Loucy (cell line): ENCODE measurements at regions not wholly inside any gene's neighbourhood (a gene's known extent, or its start where the extent isn't known, plus 50 kb on each side); places are given as distances from the start of the nearest gene placed in this dataset.

Source experiments
- H2AFZ ChIP-seq: fragments of 200-600 bp; sonication (generic); 2 replicates; pipeline ENCODE4 v1.6.0; 2016; ENCODE audit warnings: antibody characterized with exemption, mild to moderate bottlenecking, low read length, moderate library complexity
- H3F3A ChIP-seq: fragments of 200-600 bp; 2 replicates; pipeline ENCODE4 v1.6.0; 2016; ENCODE audit warnings: antibody characterized with exemption, low read depth, mild to moderate bottlenecking
- H3K27me3 ChIP-seq: fragments of 200-600 bp; sonication (generic); 2 replicates; pipeline ENCODE4 v1.6.1; 2014; ENCODE audit warnings: low read length, mild to moderate bottlenecking; ENCODE audit not compliant: insufficient read depth, poor library complexity, severe bottlenecking
- H3K36me3 ChIP-seq: fragments of 200-600 bp; sonication (generic); 2 replicates; pipeline ENCODE4 v1.6.1; 2016; ENCODE audit warnings: low read length; ENCODE audit not compliant: insufficient read depth
- H3K4me1 ChIP-seq: fragments of 200-600 bp; sonication (generic); 2 replicates; pipeline ENCODE4 v1.5.1; 2014; ENCODE audit warnings: low read length, mild to moderate bottlenecking; ENCODE audit not compliant: insufficient read depth, poor library complexity, severe bottlenecking
- H3K4me2 ChIP-seq: fragments of 200-600 bp; sonication (generic); 2 replicates; pipeline ENCODE4 v1.6.0; 2014; ENCODE audit warnings: antibody characterized with exemption, low read length, low read depth, mild to moderate bottlenecking; ENCODE audit not compliant: poor library complexity, severe bottlenecking
- H3K4me3 ChIP-seq: fragments of 200-600 bp; sonication (generic); 2 replicates; pipeline ENCODE4 v1.5.1; 2014; ENCODE audit warnings: low read length, mild to moderate bottlenecking, mixed read lengths; ENCODE audit not compliant: poor library complexity, severe bottlenecking
- H3K79me2 ChIP-seq: fragments of 200-600 bp; sonication (generic); 2 replicates; pipeline ENCODE4 v1.6.1; 2014; ENCODE audit warnings: low read length; ENCODE audit not compliant: insufficient read depth
- H3K9ac ChIP-seq: fragments of 200-600 bp; sonication (generic); 2 replicates; pipeline ENCODE4 v1.6.0; 2014; ENCODE audit warnings: mild to moderate bottlenecking, low read depth, low read length, moderate library complexity; ENCODE audit not compliant: poor library complexity, severe bottlenecking
- H3K9me2 ChIP-seq: fragments of 200-600 bp; sonication (generic); replicated peaks from 2 replicates; pipeline ENCODE4 v1.6.1; 2016; ENCODE audit warnings: low read depth, low read length, mixed read lengths
- H3K9me3 ChIP-seq: fragments of 200-600 bp; sonication (generic); 2 replicates; pipeline ENCODE4 v1.6.1; 2014; ENCODE audit warnings: mild to moderate bottlenecking, antibody characterized with exemption, low read length, low read depth; ENCODE audit not compliant: insufficient read depth
- H4K20me1 ChIP-seq: fragments of 200-600 bp; sonication (generic); 2 replicates; pipeline ENCODE4 v1.6.0; 2014; ENCODE audit warnings: antibody characterized with exemption, low read length, mild to moderate bottlenecking; ENCODE audit not compliant: insufficient read depth, poor library complexity, severe bottlenecking
- CTCF ChIP-seq: fragments of 200-600 bp; sonication (generic); conservative IDR thresholded peaks from 2 replicates; pipeline ENCODE4 v1.5.1; 2014; ENCODE audit warnings: mild to moderate bottlenecking, antibody characterized with exemption, low read length
- EZH2phosphoT487 ChIP-seq: fragments of 200-600 bp; IDR thresholded peaks from 2 replicates; pipeline ENCODE4 v1.6.1; 2018; ENCODE audit warnings: antibody characterized with exemption, mild to moderate bottlenecking, moderate library complexity, borderline replicate concordance

- H3K4me1 ChIP-seq = no peaks in the 10 kb centered on the region
- H3K36me3 ChIP-seq = no peaks in the 10 kb centered on the region
- H3K9me3 ChIP-seq = no peaks in the 10 kb centered on the region
- no peaks in the 10 kb centered on the region for H4K20me1 ChIP-seq
- H3K4me2 ChIP-seq = no peak overlapping the region
- H3K9me2 ChIP-seq = no peaks in the 10 kb centered on the region
- H3K9ac ChIP-seq = no peak overlapping the region
- H2AFZ ChIP-seq = no peak overlapping the region
- H3F3A ChIP-seq = no peaks in the 10 kb centered on the region
- no peak overlapping the region for H3K4me3 ChIP-seq
- no peak for TF ChIP-seq EZH2phosphoT487
- no peak for TF ChIP-seq CTCF
- H3K27me3 ChIP-seq = no peaks in the 10 kb centered on the region
- no peaks in the 10 kb centered on the region for H3K79me2 ChIP-seq
Observed at GRCh38 chr2:104140361-104140760, 713.6 kb upstream of the POU3F3 start.

- Histone ChIP-seq H3K79me2 (no peaks in the 10 kb centered on the region), H3K36me3 (no peaks in the 10 kb centered on the region), H3K9me2 (no peaks in the 10 kb centered on the region), H2AFZ (no peak overlapping the region), H3K4me3 (no peak overlapping the region), H3K9ac (no peak overlapping the region), H3K4me1 (no peaks in the 10 kb centered on the region), H3K4me2 (no peak overlapping the region), H3K27me3 (no peaks in the 10 kb centered on the region), H3K9me3 (no peaks in the 10 kb centered on the region), H4K20me1 (no peaks in the 10 kb centered on the region), H3F3A (no peaks in the 10 kb centered on the region)
- TF ChIP-seq CTCF = no peak
- no peak for TF ChIP-seq EZH2phosphoT487
Observed at GRCh38 chr2:104158191-104158590, 695.7 kb upstream of the POU3F3 start.

- Histone ChIP-seq H3K4me2 (no peak overlapping the region), H3K4me3 (no peak overlapping the region), H3K79me2 (no peaks in the 10 kb centered on the region), H2AFZ (no peak overlapping the region), H3K9me3 (no peaks in the 10 kb centered on the region), H3K9ac (no peak overlapping the region), H3K36me3 (no peaks in the 10 kb centered on the region), H3F3A (no peaks in the 10 kb centered on the region), H3K4me1 (no peaks in the 10 kb centered on the region), H4K20me1 (no peaks in the 10 kb centered on the region), H3K9me2 (no peaks in the 10 kb centered on the region), H3K27me3 (no peaks in the 10 kb centered on the region)
- TF ChIP-seq CTCF (no peak), EZH2phosphoT487 (no peak)
Observed at GRCh38 chr2:104163611-104164130, 690.2 kb upstream of the POU3F3 start.
